GM13977 (cell line): ENCODE measurements at regions not wholly inside any gene's neighbourhood (a gene's known extent, or its start where the extent isn't known, plus 50 kb on each side); places are given as distances from the start of the nearest gene placed in this dataset.

Experiments used
- DNase-seq: peaks from one replicate; pipeline ENCODE4 v3.0.0; 2012; ENCODE audit warnings: low spot score
- in situ Hi-C: fragments of 300-500 bp; cut with MboI; formaldehyde crosslinking; loops from one replicate; pipeline ENCODE4 v1.12.0; 2022; ENCODE audit warnings: low sequenced_read_pairs, low pct_unique_long_range_greater_than_20kb, mixed read lengths, inconsistent platforms; ENCODE audit not compliant: unreplicated experiment
- TF ChIP-seq, protein P1 (sequence below): IDR thresholded peaks from 2 replicates; pipeline ENCODE4 v1.5.1; 2012; ENCODE audit warnings: mild to moderate bottlenecking, control low read depth; ENCODE audit not compliant: insufficient read depth; ENCODE audit errors: extremely low read depth, missing control alignments

DNA sequence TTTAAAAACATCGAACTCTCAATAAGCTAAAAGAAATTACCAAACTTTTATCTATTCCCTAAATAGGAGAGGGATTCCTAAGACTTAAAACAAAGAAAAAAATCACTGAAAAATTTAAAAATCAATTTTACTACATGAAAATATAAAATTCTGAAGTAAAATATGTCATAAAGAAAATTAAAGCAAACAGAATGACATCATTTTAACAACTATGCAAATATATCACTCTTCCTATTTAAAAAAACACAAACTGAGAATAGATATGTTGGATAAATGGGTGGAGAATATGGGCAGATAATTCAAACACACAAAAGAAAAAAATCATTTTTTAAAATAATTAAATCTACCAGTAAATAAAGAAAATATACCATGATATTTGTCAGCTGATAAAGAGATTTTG, 510.0 kb downstream of the BCL11B start:
- in situ Hi-C loops, result no loop called here
- TF ChIP-seq, protein P1, sequence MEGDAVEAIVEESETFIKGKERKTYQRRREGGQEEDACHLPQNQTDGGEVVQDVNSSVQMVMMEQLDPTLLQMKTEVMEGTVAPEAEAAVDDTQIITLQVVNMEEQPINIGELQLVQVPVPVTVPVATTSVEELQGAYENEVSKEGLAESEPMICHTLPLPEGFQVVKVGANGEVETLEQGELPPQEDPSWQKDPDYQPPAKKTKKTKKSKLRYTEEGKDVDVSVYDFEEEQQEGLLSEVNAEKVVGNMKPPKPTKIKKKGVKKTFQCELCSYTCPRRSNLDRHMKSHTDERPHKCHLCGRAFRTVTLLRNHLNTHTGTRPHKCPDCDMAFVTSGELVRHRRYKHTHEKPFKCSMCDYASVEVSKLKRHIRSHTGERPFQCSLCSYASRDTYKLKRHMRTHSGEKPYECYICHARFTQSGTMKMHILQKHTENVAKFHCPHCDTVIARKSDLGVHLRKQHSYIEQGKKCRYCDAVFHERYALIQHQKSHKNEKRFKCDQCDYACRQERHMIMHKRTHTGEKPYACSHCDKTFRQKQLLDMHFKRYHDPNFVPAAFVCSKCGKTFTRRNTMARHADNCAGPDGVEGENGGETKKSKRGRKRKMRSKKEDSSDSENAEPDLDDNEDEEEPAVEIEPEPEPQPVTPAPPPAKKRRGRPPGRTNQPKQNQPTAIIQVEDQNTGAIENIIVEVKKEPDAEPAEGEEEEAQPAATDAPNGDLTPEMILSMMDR, result no peak

DNA sequence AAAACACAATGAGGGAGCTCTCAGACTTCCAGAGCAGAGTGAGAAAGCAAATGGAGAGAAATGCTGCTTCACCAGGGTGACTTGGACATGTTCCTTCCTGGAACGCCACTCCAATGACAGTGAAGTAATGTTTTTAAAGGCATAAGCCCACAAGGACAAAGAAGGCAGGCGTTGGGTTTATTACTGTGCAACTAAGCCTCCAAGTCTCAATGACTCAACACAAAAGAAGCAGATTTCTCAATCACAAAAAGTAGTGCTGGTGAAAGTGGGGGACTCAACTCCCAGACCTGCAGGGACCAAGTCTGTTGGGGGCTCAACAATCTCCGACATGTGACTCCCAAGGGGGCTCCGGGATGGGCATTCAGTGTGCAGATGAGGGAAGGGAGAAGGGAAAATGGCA, 505.2 kb downstream of the BCL11B start:
- TF ChIP-seq, protein P1, result no peak
- in situ Hi-C loops, result no loop called here
- no peak for DNase-seq

More for the DNA sequence above, 510.0 kb downstream of the BCL11B start:
- no peak for DNase-seq

DNA sequence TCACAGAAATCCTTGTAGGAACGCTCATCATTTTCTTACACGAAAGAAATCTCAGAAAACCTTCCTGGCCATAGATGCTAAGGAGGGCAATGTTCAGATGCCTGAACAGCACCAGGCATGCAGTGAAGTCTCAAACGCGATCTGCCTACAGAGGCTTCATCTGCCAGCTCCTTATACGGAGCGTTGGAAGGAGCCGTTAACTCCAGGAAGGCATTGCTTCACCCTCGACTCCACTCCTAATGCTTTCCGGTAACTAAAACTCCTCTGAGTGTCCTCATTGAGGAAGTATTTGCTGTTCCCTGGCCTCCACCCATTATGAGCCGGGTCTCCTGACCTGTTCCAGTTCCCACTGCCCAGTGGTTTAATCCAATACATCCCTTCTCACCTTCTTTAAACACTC, 502.7 kb downstream of the BCL11B start:
- in situ Hi-C loops, result no loop called here
- TF ChIP-seq, protein P1, result no peak
- no peak for DNase-seq

DNA sequence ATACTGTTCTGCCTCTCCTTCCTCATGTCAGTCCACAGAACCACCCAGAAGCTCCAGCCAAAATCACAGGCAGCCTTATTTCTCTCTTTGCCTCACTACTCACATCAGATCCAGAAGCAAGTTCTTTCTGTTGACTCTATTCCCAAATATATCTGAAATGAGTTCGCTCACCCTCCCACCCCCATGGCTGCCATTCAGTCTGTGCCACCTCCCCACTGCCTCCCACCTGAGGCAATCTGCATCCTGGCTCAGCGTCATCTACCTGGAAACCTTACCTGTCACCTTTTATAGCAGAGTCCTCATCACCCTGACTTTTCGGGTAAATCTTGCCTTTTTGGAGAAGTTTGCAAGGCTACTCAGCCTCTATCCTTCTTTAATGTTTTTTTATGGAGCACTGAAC, 501.8 kb downstream of the BCL11B start:
- in situ Hi-C loops, result no loop called here
- DNase-seq, result no peak
- TF ChIP-seq, protein P1, result no peak

DNA sequence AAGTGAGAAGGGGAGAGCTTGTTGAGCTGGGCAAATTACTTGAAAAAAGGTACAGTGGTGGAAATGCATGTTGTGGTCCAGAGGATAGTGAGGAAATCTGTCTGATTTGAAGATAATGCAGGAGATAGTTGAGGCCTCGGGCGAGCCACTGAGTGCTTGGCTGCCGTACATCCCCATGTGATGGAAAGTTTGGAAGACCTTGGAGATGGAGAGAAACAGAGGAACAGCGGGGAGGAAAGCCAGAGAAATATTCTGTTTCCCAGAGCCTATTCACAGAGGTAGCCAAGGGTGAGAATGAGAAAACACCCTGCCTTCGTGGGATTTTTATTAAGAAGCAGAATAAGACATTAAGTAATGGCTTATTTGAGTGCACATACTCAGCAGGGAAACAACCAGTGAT, 498.2 kb downstream of the BCL11B start:
- in situ Hi-C loops, result no loop called here
- DNase-seq, result no peak
- TF ChIP-seq, protein P1, result no peak

DNA sequence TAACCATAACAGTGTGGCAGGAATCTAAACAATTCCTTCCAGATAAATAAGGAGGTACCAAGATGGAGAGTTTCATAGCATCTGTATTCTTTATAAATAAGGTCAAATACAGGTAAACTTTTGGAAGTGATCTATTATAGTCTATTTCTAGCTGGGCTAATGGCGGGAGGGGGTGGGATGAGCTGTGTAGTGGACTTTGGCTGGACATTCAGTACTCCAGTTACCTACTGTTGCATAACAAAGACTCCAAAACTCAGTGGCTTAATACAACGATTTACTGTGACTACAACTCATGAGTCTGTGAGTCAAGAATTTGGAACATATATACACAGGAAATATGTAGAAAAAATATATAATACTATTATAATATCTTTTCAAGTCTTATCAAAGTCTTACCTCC, 496.1 kb downstream of the BCL11B start:
- no peak for DNase-seq
- in situ Hi-C loops, result no loop called here
- TF ChIP-seq, protein P1, result no peak

DNA sequence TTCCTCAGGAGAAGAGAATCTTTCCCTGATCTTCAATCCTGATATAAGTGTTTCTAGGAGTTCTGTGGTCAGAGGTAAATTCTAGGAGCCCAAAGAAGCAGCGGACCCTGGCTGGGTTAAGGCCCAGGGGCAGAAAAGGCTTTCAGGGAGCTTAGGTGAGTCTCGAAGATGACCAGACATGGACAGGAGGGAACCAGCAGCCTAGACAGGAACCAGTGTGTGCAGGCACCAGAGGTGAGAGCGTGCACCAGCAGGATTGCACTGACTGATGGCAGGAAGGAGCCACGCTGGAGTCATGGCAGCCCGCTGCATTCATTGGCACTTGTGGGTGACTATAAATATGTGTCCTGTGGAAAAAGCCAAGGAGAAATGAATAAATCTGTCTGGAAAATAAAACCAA, 489.9 kb downstream of the BCL11B start:
- DNase-seq, result no peak
- in situ Hi-C loops, result no loop called here
- TF ChIP-seq, protein P1, result no peak
